ENCODE measurements at regions not wholly inside any gene's neighbourhood (a gene's known extent, or its start where the extent isn't known, plus 50 kb on each side); places are given as distances from the start of the nearest gene placed in this dataset.

DNA sequence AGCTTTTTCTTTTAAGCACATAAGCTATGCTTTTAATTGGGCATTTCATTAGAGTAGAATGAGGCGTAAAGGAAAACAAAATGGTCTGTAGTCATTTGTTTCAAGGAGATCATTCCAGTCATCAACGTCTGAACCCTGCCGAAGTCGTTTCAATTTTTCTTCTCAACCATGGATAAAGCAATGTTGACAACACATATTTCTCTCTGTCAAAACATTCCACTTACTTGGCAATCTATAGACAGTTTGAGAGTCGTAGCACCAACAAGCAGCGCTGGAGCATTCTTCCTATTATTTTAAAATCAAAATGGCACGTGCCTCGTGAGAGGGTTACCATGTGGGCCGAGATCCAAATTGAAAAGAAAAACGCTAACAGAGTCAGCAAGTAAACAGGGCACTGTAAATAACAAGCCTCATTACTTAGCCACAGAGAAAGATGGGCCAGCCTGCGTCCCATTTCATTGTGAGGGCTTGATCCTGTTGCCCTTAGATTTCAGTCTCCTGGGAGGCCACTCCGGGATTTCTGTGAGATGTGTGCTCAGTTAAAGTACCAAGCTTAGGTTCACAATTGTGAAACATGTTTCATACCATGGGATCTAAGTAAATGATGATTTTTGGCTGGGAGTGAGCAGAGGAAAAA, 422.9 kb downstream of the DTWD2 start:
- Histone ChIP-seq H3K9me3 (ENCODE audit: insufficient read depth, low read depth) (no peaks in the 10 kb centered on the region), H2AFZ (no peak overlapping the region), H3K27me3 (ENCODE audit: insufficient read depth, low read depth) (no peaks in the 10 kb centered on the region), H3K36me3 (ENCODE audit: low read depth) (no peaks in the 10 kb centered on the region), H4K20me1 (ENCODE audit: insufficient read depth) (no peaks in the 10 kb centered on the region), H3F3A (ENCODE audit: insufficient read depth, low read depth) (no peaks in the 10 kb centered on the region), H3K27ac (no peak overlapping the region), H3K4me3 (no peak overlapping the region), H3K4me1 (replicated peaks; ENCODE audit: insufficient read depth) (no peaks in the 10 kb centered on the region), H3K79me2 (ENCODE audit: low read depth) (no peaks in the 10 kb centered on the region), H3K4me2 (no peak overlapping the region), H3K9me2 (ENCODE audit: insufficient read depth) (no peaks in the 10 kb centered on the region)
- CTCF ChIA-PET, result no interaction called here
- intact Hi-C loops (cut with micrococcal nuclease; ENCODE audit: unreplicated experiment), result no loop called here
- BruUV-seq (replicated peaks), result no TSS peak
- no peak for TF ChIP-seq EZH2 (IDR thresholded peaks at IDR 0.05; ENCODE audit: low read depth)
- no peak for TF ChIP-seq CTCF (conservative IDR thresholded peaks at IDR 0.05)
- POLR2A ChIA-PET (ENCODE audit: unreplicated experiment), result no interaction called here
- DNase-seq, result no peak

- Histone ChIP-seq H4K20me1 (ENCODE audit: insufficient read depth) (no peaks in the 10 kb centered on the region), H3K9me2 (ENCODE audit: insufficient read depth) (no peaks in the 10 kb centered on the region), H3K79me2 (ENCODE audit: low read depth) (no peaks in the 10 kb centered on the region), H3K27ac (no peak overlapping the region), H3K36me3 (ENCODE audit: low read depth) (no peaks in the 10 kb centered on the region), H3K4me3 (no peak overlapping the region), H3K4me1 (replicated peaks; ENCODE audit: insufficient read depth) (no peaks in the 10 kb centered on the region), H3K4me2 (no peak overlapping the region), H3K9me3 (ENCODE audit: insufficient read depth, low read depth) (no peaks in the 10 kb centered on the region), H2AFZ (no peak overlapping the region), H3K27me3 (ENCODE audit: insufficient read depth, low read depth) (no peaks in the 10 kb centered on the region), H3F3A (ENCODE audit: insufficient read depth, low read depth) (no peaks in the 10 kb centered on the region)
- ChIA-PET POLR2A (ENCODE audit: unreplicated experiment) (no interaction called here), CTCF (no interaction called here)
- no TSS peak for BruUV-seq (replicated peaks)
- DNase-seq, result no peak
- TF ChIP-seq EZH2 (IDR thresholded peaks at IDR 0.05; ENCODE audit: low read depth), result no peak
- no peak for TF ChIP-seq CTCF (conservative IDR thresholded peaks at IDR 0.05)
- intact Hi-C loops (cut with micrococcal nuclease; ENCODE audit: unreplicated experiment), result no loop called here
These were observed 426.4 kb downstream of the DTWD2 start for GRCh38 chr5:118561971-118562370.

- CTCF ChIA-PET, result no interaction called here
- POLR2A ChIA-PET (ENCODE audit: unreplicated experiment), result no interaction called here
- no peaks in the 10 kb centered on the region for H4K20me1 ChIP-seq (ENCODE audit: insufficient read depth)
- H2AFZ ChIP-seq, result no peak overlapping the region
- H3F3A ChIP-seq (ENCODE audit: insufficient read depth, low read depth), result no peaks in the 10 kb centered on the region
- no peak for DNase-seq
- no peaks in the 10 kb centered on the region for H3K27me3 ChIP-seq (ENCODE audit: insufficient read depth, low read depth)
- intact Hi-C loops (cut with micrococcal nuclease; ENCODE audit: unreplicated experiment), result no loop called here
- H3K36me3 ChIP-seq (ENCODE audit: low read depth), result no peaks in the 10 kb centered on the region
- H3K4me3 ChIP-seq, result no peak overlapping the region
- no TSS peak for BruUV-seq (replicated peaks)
- TF ChIP-seq CTCF (conservative IDR thresholded peaks at IDR 0.05) (no peak), EZH2 (IDR thresholded peaks at IDR 0.05; ENCODE audit: low read depth) (no peak)
- no peak overlapping the region for H3K27ac ChIP-seq
- H3K9me3 ChIP-seq (ENCODE audit: insufficient read depth, low read depth), result no peaks in the 10 kb centered on the region
- H3K4me1 ChIP-seq (replicated peaks; ENCODE audit: insufficient read depth), result no peaks in the 10 kb centered on the region
- no peaks in the 10 kb centered on the region for H3K9me2 ChIP-seq (ENCODE audit: insufficient read depth)
- H3K4me2 ChIP-seq, result no peak overlapping the region
- no peaks in the 10 kb centered on the region for H3K79me2 ChIP-seq (ENCODE audit: low read depth)
These were observed 427.1 kb downstream of the DTWD2 start for GRCh38 chr5:118561235-118561634.
